Inferior parietal cortex (tissue), 1 donor: ENCODE measurements at regions not wholly inside any gene's neighbourhood (a gene's known extent, or its start where the extent isn't known, plus 50 kb on each side); places are given as distances from the start of the nearest gene placed in this dataset.
"Not testable (repeated sequence)": the region's sequence is repeated elsewhere in the genome, so short reads cannot be mapped to it uniquely, and the experiment has no call there.

Experiments used
- DNase-seq: peaks from one replicate; pipeline ENCODE4 v3.0.0-alpha.2; 2016; ENCODE audit errors: extremely low spot score

GRCh38 chr5:85656050-85656449, 961.7 kb upstream of the COX7C start:
- no peak for DNase-seq

DNA sequence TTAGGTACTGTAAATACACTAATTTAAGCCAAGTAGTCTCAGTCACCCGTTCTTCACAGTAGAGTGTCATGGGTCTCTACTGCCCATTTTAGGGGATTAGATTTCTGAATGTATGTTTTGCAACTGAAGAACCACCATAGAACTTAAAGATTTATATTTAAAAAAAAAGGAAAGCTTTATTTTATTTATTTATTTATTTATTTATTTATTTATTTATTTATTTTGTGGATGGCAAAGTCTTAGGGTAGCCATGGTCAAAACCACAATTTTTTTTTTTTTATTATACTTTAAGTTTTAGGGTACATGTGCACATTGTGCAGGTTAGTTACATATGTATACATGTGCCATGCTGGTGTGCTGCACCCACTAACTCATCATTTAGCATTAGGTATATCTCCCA, 960.4 kb upstream of the COX7C start:
- not testable (repeated sequence) for DNase-seq

GRCh38 chr5:85662969-85663707, 954.6 kb upstream of the COX7C start:
- not testable (repeated sequence) for DNase-seq

DNA sequence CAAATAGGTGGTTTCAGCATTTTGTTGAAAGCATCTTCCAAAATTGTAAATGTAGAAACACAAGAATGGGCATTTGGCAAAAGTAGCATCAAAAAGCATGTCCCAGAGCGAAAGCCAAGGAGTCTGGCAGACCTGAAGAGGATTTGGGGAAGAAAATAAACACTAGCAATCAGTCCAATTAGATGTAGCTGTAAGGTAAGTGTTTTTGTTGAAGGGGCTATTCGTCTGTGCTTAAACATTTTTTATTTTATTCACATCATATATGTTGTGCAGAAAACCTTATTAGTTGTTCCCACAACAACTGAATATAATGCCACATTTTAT, 954.1 kb upstream of the COX7C start:
- no peak for DNase-seq

DNA sequence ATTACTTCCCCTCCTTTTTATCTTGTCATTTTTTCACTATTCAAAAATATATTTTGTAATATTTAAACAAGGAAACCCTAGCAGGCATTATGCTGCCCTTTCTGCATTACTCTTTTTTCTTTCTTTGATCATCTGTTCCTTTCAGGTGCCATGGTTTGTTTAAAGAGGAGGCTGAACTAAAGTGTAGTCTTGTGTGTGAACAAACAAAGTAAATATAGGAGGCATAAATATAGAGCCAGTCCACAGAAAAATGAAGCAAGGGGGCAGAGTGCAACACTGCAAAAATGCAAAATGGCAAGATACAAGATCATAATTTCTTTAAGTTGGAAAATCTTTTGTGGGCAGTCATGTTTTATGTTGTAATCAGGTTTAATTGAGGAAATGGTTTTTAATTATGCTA, 947.3 kb upstream of the COX7C start:
- DNase-seq = no peak

DNA sequence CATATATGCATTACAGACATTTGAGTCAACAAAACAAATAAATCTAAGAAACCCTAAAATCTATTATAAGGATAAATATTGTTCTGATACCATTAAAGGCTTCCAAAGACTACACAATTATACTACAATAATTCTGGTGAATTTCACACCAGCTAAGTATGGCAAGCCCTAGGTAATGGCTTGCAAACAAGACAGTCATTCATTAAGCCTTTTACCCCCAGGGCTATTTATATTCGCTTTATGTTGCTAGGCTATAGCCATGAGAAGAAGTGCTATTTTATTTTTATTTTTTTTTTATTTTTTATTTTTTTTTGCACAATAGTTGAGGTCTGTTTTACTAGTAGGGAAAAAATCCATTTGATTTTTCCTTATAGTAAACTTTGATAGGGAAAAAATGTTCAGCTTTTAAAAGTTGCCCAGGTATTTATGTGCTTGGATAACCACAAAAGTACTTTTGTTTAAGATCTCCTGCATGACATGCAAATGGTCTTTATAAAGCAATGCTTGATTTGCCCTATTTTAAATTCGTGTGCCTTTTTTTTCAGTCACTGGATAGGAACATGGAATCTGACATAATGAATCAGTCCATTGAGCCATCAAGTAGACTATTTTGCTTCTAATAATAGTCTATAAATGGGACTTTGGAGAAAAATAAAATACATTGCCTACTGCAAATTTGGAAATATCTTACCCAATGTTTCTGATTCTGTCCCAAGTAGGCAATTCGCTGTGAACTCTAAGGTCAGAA, 946.3 kb upstream of the COX7C start:
- DNase-seq = no peak

- no peak for DNase-seq
Measured at GRCh38 chr5:85681871-85682270, 935.9 kb upstream of the COX7C start.

DNA sequence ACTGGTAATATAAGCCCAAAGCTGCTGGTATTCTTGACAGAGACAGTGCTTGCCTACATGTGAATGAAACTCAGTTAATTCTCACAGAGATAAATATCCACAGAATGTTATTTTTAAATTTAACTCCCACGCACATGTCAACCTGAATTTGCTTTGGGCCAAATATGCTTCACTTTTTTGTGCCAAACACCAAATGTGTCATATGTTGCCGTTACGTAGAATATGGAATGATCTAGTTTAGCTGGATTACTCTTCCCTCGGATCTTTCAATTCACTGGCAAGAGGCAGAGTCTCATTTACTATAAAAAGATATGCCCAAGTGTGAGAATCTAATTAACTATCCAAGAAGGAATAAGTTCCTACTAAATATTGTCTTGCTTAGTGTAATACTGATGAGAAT, 933.4 kb upstream of the COX7C start:
- no peak for DNase-seq

DNA sequence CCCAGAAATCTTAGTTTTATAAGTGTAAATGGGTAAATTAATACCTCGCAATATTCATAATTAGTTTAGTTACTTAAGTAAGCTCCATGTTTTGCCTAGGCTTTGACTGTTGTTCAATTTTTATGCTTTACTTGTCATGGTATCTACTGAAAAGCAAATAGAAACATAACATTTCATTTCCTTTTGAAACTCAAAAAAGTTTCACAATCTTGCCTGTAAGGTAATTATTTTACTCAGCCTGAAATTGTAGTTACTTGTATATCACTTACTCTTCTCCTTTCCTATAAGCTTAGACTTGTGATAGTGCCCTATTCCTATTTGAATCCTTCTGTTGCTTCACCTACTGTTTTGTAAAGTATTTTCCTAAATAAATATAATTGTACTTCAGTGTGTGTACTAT, 914.4 kb upstream of the COX7C start:
- no peak for DNase-seq

- no peak for DNase-seq
Measured at GRCh38 chr5:85709728-85710127, 908.0 kb upstream of the COX7C start.

GRCh38 chr5:85716344-85717202, 901.2 kb upstream of the COX7C start:
- no peak for DNase-seq

- no peak for DNase-seq
Measured at GRCh38 chr5:85717203-85717563, 900.6 kb upstream of the COX7C start.

GRCh38 chr5:85732185-85732584, 885.6 kb upstream of the COX7C start:
- DNase-seq = no peak

DNA sequence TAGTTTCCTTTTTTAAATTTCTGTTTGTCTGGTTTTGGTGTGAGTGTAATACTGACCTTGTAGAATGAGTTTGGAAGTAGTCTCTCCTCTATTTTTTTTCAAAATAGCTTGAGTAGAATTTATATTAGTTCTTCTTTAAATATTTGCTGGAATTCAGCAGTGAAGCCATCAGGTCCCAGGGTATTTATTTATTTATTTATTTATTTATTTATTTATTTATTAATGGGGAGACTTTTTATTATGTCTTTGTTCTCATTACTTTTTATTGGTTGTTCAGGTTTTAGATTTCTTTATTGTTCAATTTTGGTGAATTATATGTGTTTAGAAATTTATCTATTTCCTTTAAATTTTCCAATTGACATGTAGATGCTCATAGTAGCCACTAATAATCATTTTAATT, 875.8 kb upstream of the COX7C start:
- no peak for DNase-seq

DNA sequence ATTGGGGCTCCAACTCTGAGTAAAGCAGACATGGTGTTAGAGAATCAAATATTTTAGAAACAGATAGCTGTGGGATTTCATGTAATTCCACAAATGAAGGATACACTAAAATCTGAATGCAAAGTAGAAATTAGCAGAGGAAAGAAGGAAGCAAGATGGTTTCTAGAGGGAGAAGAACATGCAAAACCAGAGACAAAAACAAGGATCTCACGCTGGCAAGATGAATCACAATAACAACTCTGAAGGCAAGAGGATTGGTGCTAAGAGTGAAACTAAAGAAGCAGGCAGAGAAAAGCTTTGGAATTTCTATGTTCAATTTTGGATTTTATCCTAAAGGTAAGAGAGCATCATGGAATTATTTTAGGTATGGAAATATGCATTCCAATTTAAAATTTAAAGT, 857.2 kb upstream of the COX7C start:
- DNase-seq = no peak

GRCh38 chr5:85769347-85769746, 848.4 kb upstream of the COX7C start:
- no peak for DNase-seq

DNA sequence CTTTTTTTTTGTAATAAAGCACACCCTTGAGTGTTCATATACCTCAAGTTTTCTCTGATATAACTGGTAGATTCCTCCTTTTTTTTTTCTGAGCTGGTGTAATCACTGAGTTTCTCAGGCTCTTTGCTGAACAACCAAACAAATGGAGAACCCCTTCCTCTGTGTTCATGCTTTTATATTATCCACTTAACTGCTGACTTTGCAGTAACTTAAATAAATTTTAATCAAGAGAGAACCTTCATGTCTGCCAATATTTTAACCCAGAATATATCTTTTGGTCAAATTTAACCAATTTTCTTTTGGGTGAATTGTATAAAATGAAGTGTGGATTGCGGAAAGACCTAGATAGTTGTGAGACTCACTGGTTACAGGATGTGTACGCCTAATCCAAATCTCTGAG, 833.0 kb upstream of the COX7C start:
- DNase-seq = no peak

DNA sequence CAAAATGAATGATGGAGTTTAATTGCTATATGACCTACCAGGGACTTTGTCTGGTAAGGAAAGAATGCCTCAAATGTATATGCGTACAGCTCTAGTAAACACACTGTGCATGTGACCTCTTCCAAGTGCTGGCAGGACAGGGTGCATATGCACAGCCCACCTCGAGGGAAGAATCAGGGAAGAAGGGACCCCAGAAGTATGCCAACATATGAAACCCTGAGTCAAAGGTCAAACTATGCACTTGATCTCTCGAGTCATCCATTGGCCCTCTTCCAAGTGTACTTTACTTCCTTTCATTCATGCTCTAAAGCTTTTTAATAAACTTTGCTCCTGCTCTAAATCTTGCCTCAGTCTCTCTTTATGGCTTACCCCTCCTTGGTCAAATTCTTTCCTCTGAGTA, 804.6 kb upstream of the COX7C start:
- DNase-seq = no peak

DNA sequence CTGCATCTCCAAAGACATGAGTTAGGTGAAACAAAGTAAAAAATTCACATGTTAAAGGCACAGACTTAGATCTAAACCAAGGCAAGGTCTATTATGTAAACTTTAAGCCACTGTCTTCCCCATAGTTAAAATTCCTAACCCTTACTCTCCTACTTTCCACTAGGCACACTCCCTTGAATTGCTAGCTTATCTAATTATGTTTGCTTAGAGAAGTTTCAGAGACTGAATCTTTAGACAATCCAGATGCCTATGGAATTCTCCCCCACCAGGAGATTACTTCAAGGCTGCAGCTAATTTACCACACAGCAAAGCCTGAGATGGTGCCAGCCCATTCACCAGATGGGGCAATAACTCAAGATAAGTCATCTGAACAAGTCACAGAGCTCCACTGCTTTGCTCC, 803.1 kb upstream of the COX7C start:
- no peak for DNase-seq

GRCh38 chr5:85823462-85824426, 794.0 kb upstream of the COX7C start:
- DNase-seq = no peak

DNA sequence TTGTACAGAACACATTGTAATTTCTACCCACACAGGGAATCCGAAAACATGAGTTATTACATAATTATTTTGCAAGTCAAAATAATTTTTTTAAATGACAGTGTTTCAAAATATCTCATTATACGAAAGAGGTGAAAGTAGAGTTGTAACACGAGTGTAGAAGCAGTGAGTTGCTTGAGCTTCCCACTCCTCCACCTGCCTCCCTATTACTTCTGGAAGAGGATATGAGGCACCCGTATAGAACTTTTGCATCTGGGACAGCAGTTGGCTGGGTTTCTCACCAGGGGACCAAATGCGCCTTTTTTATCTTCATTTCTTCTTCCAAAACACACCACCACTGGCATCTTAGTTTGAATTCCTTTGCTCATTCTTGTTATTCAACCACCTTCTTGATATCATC, 779.0 kb upstream of the COX7C start:
- no peak for DNase-seq

DNA sequence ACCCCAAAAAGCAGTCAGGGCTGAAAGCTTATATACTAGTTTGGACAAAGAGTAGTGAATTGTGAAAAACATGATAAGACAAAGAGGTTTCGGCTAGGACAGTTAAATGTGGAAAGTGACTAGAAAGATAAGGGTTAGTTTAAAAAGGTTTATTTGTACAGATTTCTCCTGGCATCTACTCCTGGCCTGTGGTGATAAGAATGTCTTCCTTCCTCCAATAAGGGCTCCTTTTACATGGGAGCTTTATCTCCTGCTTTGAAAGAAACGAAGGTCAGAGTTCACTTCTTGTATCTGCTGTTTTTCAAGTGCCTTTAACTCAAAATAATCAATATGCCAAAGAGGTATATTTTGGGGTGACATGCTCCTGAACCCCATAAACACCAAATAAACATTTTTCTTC, 776.1 kb upstream of the COX7C start:
- DNase-seq = no peak
